ENCODE measurements at regions not wholly inside any gene's neighbourhood (a gene's known extent, or its start where the extent isn't known, plus 50 kb on each side); places are given as distances from the start of the nearest gene placed in this dataset.

DNA sequence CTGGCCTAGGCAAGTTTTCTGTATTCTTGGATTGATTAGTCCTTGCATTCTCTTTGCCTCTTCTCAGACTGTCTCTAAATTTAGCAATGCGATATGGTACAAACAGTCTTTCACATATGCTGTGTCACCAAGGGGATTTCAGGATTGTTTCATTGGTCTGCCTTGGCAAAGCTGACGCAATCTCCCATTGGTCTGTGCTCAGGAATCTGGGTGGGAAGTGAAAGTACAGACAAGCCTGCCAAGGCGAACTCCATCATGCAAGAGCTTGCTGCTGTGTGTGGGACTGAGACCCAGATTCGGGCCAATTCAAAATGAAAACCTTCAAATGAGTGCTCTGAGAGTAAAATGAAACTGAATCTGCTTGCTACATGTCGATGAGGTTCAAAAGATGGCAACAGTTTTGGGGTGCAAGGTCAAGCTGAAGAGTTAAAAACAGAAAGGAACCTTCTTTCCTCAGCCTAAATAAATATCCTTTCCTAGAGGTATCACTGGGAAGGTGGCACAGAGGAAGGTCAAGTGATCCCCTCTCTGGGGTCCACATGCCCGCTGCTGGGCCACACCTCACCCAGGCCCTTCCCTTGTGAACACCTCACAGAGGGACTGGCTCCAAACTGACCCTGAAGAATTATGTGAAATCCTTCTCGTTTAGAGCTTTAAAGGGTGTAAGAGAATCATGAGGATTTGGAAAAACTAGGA lies 198.8 kb upstream of the PREP start (continued):
- TF ChIP-seq, protein P1, sequence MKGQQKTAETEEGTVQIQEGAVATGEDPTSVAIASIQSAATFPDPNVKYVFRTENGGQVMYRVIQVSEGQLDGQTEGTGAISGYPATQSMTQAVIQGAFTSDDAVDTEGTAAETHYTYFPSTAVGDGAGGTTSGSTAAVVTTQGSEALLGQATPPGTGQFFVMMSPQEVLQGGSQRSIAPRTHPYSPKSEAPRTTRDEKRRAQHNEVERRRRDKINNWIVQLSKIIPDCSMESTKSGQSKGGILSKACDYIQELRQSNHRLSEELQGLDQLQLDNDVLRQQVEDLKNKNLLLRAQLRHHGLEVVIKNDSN (IDR thresholded peaks at IDR 0.05; ENCODE audit: borderline replicate concordance, low read depth): no peak
- no peak for TF ChIP-seq RCOR1 (IDR thresholded peaks at IDR 0.05; ENCODE audit: low read length)
- peak; percentile 6; the same call in 1 of the 2 replicates for TF ChIP-seq FOSL2 (IDR thresholded peaks at IDR 0.05; ENCODE audit: borderline replicate concordance, low read depth)
- TF ChIP-seq TAF1 (IDR thresholded peaks at IDR 0.05; ENCODE audit: borderline replicate concordance, low read depth, low read length): 0 out of 2 replicates have a peak, but pooled peaks have one; percentile 58
- no peak for TF ChIP-seq POLR2AphosphoS5 (IDR thresholded peaks at IDR 0.05; ENCODE audit: low read depth, low read length)
- 0 out of 2 replicates have a peak, but pooled peaks have one; percentile 44 for TF ChIP-seq FOXM1 (IDR thresholded peaks at IDR 0.05; ENCODE audit: low read depth)
- TF ChIP-seq CHD2 (IDR thresholded peaks at IDR 0.05; ENCODE audit: low read length, partially characterized antibody): no peak
- TF ChIP-seq MXI1 (IDR thresholded peaks at IDR 0.05; ENCODE audit: low read depth, low read length): no peak
- TF ChIP-seq, protein P2, sequence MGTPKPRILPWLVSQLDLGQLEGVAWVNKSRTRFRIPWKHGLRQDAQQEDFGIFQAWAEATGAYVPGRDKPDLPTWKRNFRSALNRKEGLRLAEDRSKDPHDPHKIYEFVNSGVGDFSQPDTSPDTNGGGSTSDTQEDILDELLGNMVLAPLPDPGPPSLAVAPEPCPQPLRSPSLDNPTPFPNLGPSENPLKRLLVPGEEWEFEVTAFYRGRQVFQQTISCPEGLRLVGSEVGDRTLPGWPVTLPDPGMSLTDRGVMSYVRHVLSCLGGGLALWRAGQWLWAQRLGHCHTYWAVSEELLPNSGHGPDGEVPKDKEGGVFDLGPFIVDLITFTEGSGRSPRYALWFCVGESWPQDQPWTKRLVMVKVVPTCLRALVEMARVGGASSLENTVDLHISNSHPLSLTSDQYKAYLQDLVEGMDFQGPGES (IDR thresholded peaks at IDR 0.05; ENCODE audit: low read depth, low read length): no peak
- no peak for TF ChIP-seq TEAD4 (IDR thresholded peaks at IDR 0.05; ENCODE audit: borderline replicate concordance, insufficient read depth)
- no peak for TF ChIP-seq EZH2phosphoT487 (IDR thresholded peaks at IDR 0.05; ENCODE audit: borderline replicate concordance, low read depth)
- TF ChIP-seq ELF1 (IDR thresholded peaks at IDR 0.05): no peak
- TF ChIP-seq GATA2 (CRISPR knock-in tag; IDR thresholded peaks at IDR 0.05): no peak
- TF ChIP-seq, protein P3, sequence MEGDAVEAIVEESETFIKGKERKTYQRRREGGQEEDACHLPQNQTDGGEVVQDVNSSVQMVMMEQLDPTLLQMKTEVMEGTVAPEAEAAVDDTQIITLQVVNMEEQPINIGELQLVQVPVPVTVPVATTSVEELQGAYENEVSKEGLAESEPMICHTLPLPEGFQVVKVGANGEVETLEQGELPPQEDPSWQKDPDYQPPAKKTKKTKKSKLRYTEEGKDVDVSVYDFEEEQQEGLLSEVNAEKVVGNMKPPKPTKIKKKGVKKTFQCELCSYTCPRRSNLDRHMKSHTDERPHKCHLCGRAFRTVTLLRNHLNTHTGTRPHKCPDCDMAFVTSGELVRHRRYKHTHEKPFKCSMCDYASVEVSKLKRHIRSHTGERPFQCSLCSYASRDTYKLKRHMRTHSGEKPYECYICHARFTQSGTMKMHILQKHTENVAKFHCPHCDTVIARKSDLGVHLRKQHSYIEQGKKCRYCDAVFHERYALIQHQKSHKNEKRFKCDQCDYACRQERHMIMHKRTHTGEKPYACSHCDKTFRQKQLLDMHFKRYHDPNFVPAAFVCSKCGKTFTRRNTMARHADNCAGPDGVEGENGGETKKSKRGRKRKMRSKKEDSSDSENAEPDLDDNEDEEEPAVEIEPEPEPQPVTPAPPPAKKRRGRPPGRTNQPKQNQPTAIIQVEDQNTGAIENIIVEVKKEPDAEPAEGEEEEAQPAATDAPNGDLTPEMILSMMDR (IDR thresholded peaks at IDR 0.05): no peak
- TF ChIP-seq YY1 (IDR thresholded peaks at IDR 0.05; ENCODE audit: low read depth): no peak
- peak in 1 of 2 experiments; percentile 56; a peak in 1 of 4 replicates for TF ChIP-seq EP300 (IDR thresholded peaks at IDR 0.05; ENCODE audit: borderline replicate concordance in 1 of 2, low read depth in 1 of 2, low read length in 1 of 2)
